Hepatocyte (in vitro differentiated cells): ENCODE measurements at regions not wholly inside any gene's neighbourhood (a gene's known extent, or its start where the extent isn't known, plus 50 kb on each side); places are given as distances from the start of the nearest gene placed in this dataset.

Experiments
- DNase-seq: peaks from one replicate; pipeline ENCODE4 v3.0.0-alpha.2; 2016; ENCODE audit warnings: low spot score
- H2AFZ ChIP-seq: fragments of 200-600 bp; sonication (generic); 2 replicates; pipeline ENCODE4 v1.6.0; 2016; ENCODE audit warnings: antibody characterized with exemption, mild to moderate bottlenecking
- H3K27ac ChIP-seq: fragments of 200-600 bp; sonication (generic); 2 replicates; pipeline ENCODE4 v1.5.1; 2016; ENCODE audit warnings: mild to moderate bottlenecking
- H3K27me3 ChIP-seq: fragments of 200-600 bp; sonication (generic); 2 replicates; pipeline ENCODE4 v1.6.1; 2016
- H3K36me3 ChIP-seq: fragments of 200-600 bp; sonication (generic); replicated peaks from 2 replicates; pipeline ENCODE4 v1.5.1; 2016; ENCODE audit warnings: low read depth; ENCODE audit not compliant: insufficient read depth
- H3K4me1 ChIP-seq: fragments of 200-600 bp; sonication (generic); 2 replicates; pipeline ENCODE4 v1.5.1; 2016; ENCODE audit warnings: mild to moderate bottlenecking, moderate library complexity; ENCODE audit not compliant: insufficient read depth
- H3K4me2 ChIP-seq: fragments of 200-600 bp; sonication (generic); 2 replicates; pipeline ENCODE4 v1.6.0; 2016
- H3K4me3 ChIP-seq: fragments of 200-600 bp; sonication (generic); 2 replicates; pipeline ENCODE4 v1.5.1; 2016; ENCODE audit warnings: mild to moderate bottlenecking
- H3K79me2 ChIP-seq: fragments of 200-600 bp; sonication (generic); 2 replicates; pipeline ENCODE4 v1.6.0; 2017; ENCODE audit warnings: mild to moderate bottlenecking
- H3K9me2 ChIP-seq: fragments of 200-600 bp; sonication (generic); replicated peaks from 2 replicates; pipeline ENCODE4 v1.6.0; 2017; ENCODE audit warnings: mild to moderate bottlenecking; ENCODE audit not compliant: insufficient read depth
- H3K9me3 ChIP-seq: fragments of 200-600 bp; sonication (generic); 2 replicates; pipeline ENCODE4 v1.5.1; 2016; ENCODE audit warnings: low read depth, mild to moderate bottlenecking
- H4K20me1 ChIP-seq: fragments of 200-600 bp; sonication (generic); 2 replicates; pipeline ENCODE4 v1.6.0; 2016; ENCODE audit warnings: mild to moderate bottlenecking; ENCODE audit not compliant: insufficient read depth, poor library complexity, severe bottlenecking
- CTCF ChIP-seq: fragments of 200-600 bp; sonication (generic); IDR thresholded peaks from 2 replicates; pipeline ENCODE4 v1.5.1; 2016; ENCODE audit warnings: antibody characterized with exemption, mild to moderate bottlenecking; ENCODE audit not compliant: poor library complexity
- EZH2 ChIP-seq: fragments of 200-600 bp; sonication (generic); IDR thresholded peaks from 2 replicates; pipeline ENCODE4 v1.6.1; 2016; ENCODE audit warnings: antibody characterized with exemption, mild to moderate bottlenecking, borderline replicate concordance
- EZH2phosphoT487 ChIP-seq: fragments of 200-600 bp; sonication (generic); IDR thresholded peaks from one replicate; pipeline ENCODE4 v1.6.1; 2018; ENCODE audit warnings: antibody characterized with exemption, mild to moderate bottlenecking, low read depth, moderate library complexity; ENCODE audit not compliant: unreplicated experiment, severe bottlenecking
- WGBS: methylation state at CpG from one replicate; pipeline ENCODE4 v1.1.6; 2016; ENCODE audit warnings: low lambda C conversion rate; ENCODE audit errors: missing lambda C conversion rate; 5-methylcytosine and 5-hydroxymethylcytosine counted together

GRCh38 chr14:29220566-29220965 is 454.0 kb downstream of the FOXG1 start:
- Histone ChIP-seq H3K36me3 (no peaks in the 10 kb centered on the region), H3K27ac (no peak overlapping the region), H3K27me3 (peaks cover 17% of the 10 kb centered on the region), H3K4me1 (no peaks in the 10 kb centered on the region), H3K4me2 (no peak overlapping the region), H3K4me3 (no peak overlapping the region), H3K9me3 (no peaks in the 10 kb centered on the region), H3K79me2 (no peaks in the 10 kb centered on the region), H2AFZ (no peak overlapping the region), H4K20me1 (no peaks in the 10 kb centered on the region), H3K9me2 (no peaks in the 10 kb centered on the region)
- no peak for DNase-seq
- TF ChIP-seq EZH2phosphoT487 (no peak), CTCF (no peak), EZH2 (no peak)
- WGBS = 64% methylated on average over 3 of the region's 3 CpGs

- TF ChIP-seq EZH2phosphoT487 = no peak
- no peak for TF ChIP-seq CTCF
- TF ChIP-seq EZH2 = no peak
- Histone ChIP-seq H3K36me3 (no peaks in the 10 kb centered on the region), H3K27me3 (peaks cover 17% of the 10 kb centered on the region), H3K79me2 (no peaks in the 10 kb centered on the region), H3K4me2 (no peak overlapping the region), H4K20me1 (no peaks in the 10 kb centered on the region), H3K4me1 (no peaks in the 10 kb centered on the region), H3K27ac (no peak overlapping the region), H3K9me2 (no peaks in the 10 kb centered on the region), H3K9me3 (no peaks in the 10 kb centered on the region), H3K4me3 (no peak overlapping the region), H2AFZ (no peak overlapping the region)
- WGBS = 41% methylated on average over 1 of the region's 1 CpG
- DNase-seq = no peak
Observed at GRCh38 chr14:29222006-29222405, 455.4 kb downstream of the FOXG1 start.

GRCh38 chr14:29222671-29223268 is 456.2 kb downstream of the FOXG1 start:
- Histone ChIP-seq H3K27ac (no peak overlapping the region), H4K20me1 (no peaks in the 10 kb centered on the region), H3K27me3 (peaks cover 17% of the 10 kb centered on the region), H3K4me2 (no peak overlapping the region), H3K36me3 (no peaks in the 10 kb centered on the region), H3K4me1 (no peaks in the 10 kb centered on the region), H3K79me2 (no peaks in the 10 kb centered on the region), H3K4me3 (no peak overlapping the region), H3K9me3 (no peaks in the 10 kb centered on the region), H2AFZ (no peak overlapping the region), H3K9me2 (no peaks in the 10 kb centered on the region)
- DNase-seq = peak; percentile 40
- WGBS = 20% methylated on average over 7 of the region's 7 CpGs
- TF ChIP-seq EZH2 (no peak), CTCF (peak; percentile 61), EZH2phosphoT487 (no peak)

- H3K36me3 ChIP-seq = no peaks in the 10 kb centered on the region
- H3K27me3 ChIP-seq = peaks cover 17% of the 10 kb centered on the region
- no peaks in the 10 kb centered on the region for H3K4me1 ChIP-seq
- 76% methylated on average over 3 of the region's 3 CpGs for WGBS
- DNase-seq = no peak
- H3K79me2 ChIP-seq = no peaks in the 10 kb centered on the region
- no peak overlapping the region for H2AFZ ChIP-seq
- no peaks in the 10 kb centered on the region for H3K9me3 ChIP-seq
- H3K4me2 ChIP-seq = no peak overlapping the region
- H3K9me2 ChIP-seq = no peaks in the 10 kb centered on the region
- TF ChIP-seq EZH2phosphoT487 = no peak
- TF ChIP-seq CTCF = no peak
- no peak for TF ChIP-seq EZH2
- no peak overlapping the region for H3K27ac ChIP-seq
- no peaks in the 10 kb centered on the region for H4K20me1 ChIP-seq
- H3K4me3 ChIP-seq = no peak overlapping the region
Observed at GRCh38 chr14:29223947-29224346, 457.4 kb downstream of the FOXG1 start.
